Anterior cingulate cortex (tissue), 58 donors: ENCODE measurements at regions not wholly inside any gene's neighbourhood (a gene's known extent, or its start where the extent isn't known, plus 50 kb on each side); places are given as distances from the start of the nearest gene placed in this dataset.

Source experiments
- DNase-seq, 58 donors: peaks; one replicate each; lab custom pipeline; 2025; lab: John Stamatoyannopoulos, UW

DNA sequence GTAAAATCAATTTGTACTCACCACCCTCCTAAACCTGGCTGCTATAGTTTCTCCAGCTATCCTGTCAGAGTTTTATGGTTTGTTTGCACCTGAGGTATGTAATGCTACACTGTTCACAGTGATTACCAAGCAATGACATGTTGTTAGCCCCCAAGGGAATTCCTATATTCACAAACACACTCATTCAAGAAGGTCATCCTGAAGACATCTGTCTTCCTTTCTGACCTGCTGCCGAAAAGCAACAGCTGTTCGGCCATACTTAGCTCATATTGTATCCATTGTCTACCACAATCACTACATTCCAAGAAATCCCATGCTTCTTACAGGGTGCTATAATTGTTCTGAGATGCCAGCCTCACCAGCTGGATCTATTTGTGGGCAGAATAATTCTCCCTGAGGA lies 160.1 kb upstream of the GYPA start:
- no peak for DNase-seq

DNA sequence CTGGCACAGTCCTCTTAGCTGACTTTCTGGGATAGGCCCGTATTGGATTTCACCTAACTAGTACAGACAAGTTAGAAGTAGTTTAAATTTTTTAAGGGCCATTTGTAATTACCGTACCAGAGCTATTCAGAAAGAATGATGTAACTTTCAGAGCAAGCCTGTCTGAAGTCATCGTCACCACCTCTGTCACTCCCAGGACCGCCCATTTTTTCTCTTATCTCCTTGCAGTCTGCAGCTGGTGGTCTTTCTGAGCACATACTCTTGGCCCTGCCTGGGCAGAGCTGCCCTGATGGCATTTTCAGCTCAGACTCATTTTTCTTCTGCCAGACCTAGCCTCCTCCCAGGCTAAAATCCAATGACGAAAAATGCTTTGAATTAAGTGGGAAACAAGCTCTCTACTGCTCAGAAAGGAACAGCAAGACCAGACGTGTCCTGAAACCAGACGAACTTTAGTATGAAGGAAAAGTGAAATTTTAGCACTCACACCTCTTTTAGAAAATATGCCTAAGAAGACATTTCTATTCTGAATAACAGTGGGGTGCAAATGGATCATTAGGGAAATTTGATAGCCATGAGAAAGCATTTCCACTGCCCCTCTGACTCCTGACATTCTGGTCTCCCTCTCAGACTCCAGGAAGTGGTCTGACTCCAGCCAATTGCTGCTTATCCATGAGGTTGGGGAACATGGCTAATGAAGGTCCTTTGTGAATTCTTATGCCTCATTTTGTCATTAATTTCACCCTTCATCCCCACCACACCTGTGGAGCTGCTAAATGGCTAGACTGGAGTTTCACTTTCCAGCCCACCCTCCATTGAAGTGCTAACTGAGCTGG lies 162.4 kb upstream of the GYPA start:
- no peak for DNase-seq

DNA sequence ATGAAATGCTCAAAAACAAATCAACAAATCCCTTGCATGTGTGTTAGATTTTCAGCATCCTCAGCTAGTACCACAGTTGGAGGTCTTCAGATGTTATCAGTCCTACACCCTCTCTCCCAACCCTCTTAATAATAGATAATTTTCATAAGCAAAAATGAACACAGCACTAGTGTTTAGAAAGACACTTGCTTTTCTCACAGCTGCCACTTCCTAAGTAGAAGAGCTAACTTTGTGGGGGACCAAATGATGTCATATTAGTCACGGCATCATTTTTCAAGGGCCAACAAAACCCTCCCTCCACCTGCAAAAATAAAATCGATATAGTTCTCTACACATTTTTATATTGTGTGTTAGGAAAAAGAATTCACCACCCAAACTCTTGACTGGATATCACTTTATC lies 163.5 kb upstream of the GYPA start:
- no peak for DNase-seq

DNA sequence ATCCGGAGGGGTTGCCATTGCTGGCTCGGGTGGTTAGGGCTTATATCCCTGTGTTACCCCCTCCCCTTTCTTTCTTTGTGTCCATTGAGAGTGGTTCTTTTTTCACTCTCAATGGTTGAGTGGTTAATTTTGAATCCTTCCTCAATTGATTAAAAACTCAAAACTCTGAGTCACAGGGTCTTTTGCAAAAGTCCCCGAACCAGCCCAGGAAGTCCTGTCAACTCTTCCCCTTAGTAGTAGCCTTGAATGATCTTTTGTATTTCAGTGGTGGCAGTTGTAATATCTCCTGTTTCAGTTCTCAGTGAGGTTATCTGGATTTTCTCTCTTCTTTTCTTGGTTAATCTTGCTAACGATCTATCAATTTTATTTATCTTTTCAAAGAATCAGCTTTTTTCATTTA lies 170.0 kb upstream of the GYPA start:
- DNase-seq = no peak

DNA sequence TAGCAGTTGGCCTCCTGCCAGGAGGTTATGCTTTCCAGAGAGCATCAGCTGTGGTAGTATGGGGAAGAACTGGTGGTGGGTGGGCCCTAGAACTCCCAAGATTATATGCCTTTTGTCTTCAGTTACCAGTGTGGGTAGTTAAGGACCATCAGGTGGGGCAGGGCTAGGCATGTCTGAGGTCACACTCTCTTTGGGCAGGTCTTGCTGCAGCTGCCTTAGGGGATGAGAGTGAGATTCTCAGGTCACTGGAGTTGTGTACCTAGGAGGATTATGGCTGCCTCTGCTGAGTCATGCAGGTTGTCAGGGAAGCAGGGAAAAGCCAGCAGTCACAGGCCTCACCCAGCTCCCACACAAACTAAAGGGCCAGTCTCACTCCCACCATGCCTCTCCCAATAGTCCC lies 172.9 kb upstream of the GYPA start:
- DNase-seq = no peak

DNA sequence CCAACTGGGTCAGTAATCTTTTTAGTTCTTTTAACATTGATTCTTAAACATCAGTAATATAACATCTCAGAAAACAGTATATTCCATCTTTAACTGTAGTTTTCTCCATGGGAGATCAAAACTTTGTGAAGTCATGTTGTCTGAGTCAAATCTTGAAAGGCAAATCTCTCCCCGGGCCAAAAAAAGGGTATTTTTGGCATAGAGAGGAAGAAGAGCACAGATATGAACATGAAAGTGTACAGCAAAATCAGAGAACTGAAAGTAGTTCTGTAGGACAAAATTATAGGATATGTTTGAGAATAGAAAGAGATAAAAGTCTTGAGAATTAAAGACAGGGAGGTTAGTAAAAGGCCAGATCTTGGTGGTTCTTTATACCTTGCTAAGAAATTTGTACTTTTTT lies 176.4 kb upstream of the GYPA start:
- DNase-seq = no peak

DNA sequence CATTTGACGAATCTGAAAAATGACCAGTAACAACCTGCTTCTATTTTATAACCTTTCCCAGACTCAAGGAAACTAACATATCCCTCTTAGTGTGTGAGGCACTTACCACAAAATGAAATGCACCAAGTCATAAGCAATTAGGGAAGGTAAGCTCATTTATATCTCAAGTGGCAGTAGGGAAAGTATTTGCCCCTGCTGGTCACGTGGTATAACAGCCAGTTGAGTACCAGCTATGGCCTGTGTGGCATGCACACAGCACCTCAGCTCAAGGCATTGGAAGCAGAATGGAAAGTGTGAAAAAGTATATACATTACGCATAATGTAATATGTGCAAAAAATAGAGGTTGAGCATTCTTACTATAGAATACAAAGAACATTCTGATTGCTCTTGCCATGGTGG lies 178.3 kb upstream of the GYPA start:
- no peak for DNase-seq

DNA sequence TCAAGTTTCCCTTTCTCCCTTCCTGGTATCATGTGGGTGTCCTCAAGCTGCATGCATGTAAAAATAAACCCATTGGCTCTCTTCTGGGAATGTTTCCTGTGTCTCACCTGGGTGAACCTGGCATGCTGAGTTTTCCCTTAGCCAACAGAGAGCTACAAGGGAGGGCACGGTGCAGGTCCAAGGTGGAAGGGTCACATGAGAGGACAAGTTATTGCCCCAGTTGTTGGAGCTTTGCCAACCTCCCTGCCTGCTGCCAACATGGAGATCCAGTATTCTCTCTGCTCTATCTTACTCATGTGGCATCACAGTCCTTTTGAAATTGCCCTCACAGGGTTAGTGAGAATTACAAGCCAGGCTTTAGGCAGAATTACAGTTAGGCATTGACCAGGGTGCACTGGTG lies 196.1 kb upstream of the GYPA start:
- no peak for DNase-seq

DNA sequence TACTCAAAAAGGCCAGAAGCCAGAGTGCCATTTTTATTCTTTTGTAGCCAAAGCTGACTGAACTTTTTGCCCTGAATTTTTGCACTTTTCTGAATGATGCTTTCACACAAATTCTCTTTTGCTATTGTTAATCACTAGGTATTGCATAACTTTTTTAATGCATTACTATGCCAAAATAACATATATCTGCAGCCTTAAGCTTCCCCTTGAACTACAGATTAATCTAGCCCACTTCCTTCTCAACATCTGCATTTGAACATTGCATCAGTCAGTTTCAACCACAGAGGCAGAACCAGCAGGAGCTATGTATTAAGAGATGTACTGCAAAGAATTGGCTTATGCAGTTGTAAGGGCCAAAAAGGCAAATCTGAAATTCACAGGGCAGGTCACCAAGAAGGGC lies 197.6 kb upstream of the GYPA start:
- no peak for DNase-seq

DNA sequence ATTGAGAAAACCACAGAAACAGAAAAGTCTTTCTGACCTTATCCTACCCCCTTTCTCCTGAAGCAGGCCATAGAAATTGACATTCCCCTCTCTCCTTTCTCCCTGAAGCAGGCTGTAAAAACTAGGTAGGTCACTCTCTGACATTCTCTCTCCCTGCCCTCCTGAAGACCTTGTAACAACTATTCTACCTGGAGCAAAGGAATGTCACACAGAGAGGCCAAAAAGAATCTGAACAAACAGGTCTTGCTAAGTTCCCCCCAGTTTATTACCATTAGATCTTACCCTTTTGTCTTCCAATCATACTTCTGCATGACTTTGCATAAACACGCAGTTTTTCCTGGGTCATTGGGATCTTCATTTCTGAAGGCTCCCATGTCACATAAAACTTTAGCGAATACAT lies 198.3 kb upstream of the GYPA start:
- DNase-seq = no peak

DNA sequence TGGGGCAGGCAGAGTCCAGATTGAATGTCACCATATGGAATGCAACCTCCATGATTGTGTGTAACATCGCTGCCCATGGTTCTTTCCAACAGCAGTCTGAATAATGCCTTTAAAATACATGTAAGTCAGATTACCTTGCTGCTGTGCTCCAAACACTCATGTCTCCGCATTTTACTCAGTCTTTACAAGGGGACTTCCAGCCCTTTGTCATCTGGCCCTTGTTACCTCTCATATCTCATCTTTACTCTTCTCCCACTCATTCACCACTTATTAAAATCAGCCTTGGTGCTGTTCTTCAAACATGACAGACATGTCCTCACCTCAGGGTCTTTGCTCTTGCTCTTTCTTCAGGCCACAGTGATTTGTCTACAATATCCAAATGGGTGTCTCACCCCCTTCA lies 200.4 kb upstream of the GYPA start:
- DNase-seq = no peak

DNA sequence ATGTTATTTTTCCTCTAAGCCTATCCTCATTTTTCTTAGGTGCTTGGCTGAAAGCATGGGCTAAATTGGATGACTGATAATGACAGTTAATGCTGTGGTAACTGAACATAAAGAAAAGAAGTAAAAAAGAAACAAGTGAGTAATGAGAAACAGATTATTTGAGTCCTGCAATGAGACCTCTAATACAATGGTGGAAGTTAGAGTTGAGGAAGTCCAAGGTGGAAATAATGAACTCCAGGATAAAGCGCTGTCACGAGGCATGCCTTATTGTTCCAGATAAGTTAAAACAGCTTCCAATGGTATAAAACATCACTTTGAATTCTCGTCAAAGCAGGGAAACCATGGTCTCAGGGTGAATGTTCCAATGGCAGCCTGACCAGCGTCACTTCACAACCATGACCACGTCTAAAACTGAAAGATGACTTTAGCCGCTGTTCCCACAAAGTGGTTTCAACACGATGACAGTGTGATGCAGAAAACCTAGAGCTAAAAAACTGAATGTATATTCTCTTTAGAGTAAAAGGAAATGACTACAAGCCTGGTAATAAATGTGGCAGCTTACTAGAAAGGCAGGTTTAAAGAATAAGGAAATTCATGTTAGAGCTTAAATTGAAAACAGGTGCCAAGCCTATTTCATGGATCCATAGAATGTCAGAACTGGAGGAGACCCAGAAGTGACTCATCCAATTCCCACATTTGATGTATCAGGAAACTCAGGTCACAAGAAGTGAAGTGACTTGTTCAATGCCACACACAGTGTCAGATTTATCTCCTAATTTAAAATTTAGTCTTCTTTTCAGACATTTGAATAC lies 202.6 kb upstream of the GYPA start:
- no peak for DNase-seq

DNA sequence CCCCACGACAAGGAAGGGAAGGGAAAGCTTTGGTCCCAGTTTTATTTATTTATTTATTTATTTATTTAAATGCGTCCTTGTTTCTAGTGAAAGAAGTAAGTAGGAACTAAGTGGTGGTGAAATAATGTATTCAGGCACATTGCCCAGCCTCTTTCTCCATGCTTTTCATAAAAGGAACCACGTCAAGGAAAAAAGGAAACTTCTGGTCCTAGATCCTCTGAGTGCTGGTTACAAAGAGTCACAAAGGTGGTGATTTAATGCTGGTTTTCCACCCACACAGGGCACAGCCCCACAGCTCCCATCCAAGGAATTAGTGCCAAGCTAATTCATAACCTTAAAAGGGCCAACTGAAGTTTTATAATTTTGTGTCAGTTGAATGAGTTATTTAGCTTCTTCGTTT lies 206.6 kb upstream of the GYPA start:
- DNase-seq = peak in 11 of 58 donors; percentile 1 to 69 (median 8)

DNA sequence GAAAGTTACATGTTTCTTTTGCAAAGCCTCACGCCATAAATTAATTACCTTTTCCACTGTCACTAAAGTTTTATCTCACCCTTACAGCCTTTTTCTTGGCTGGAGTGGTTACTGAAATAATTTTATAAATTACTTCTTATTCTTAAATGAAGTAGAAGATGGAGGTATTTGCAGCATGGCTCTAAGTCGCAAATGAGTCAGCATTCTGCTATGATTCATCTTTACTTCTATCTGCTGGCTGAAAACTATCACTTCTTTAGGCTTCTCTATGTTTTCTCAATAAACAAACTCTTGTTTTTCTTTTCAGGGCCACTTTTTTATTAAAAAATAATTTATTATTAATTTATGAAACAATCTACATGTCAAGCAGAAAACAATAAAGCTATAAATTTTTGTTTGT lies 210.2 kb upstream of the GYPA start:
- no peak for DNase-seq

DNA sequence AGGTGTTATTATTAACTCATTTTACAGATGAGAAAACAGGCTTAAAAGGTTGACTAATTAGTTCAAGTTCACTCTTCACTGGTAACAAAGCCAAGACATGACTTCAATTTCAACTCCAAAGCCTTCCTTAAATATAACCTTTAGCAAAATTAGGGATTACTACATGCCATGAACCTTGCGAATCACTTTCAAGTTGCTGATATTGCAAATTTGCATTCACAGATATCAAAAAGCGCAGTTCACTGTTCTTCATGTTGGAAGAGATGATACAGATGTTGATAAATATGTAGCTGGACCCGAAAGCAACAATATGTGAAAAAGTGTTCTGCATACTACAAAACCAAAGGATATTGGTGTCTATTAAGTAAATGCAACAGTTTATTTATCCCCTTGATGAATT lies 210.8 kb upstream of the GYPA start:
- no peak for DNase-seq

DNA sequence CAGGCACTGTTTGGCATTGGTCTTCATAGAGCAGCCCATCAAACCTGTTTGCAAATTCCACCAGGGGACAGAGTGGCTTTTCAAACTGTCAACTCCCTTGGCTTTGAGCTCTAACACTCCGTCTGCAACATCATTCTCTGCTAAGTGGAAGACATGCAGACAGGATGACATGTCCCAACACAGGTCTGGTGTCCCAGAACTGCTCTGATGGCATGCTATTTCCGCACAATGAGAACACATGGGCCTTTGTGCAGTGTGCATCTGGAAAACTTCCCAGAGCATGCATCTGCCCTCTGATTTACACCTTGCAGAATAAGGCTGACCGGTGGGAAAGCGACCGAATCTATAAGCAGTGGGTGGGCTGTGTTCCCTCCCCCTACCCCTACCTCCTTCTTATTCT lies 212.8 kb upstream of the GYPA start:
- peak in 4 of 58 donors; percentile 1 to 15 (median 7) for DNase-seq

DNA sequence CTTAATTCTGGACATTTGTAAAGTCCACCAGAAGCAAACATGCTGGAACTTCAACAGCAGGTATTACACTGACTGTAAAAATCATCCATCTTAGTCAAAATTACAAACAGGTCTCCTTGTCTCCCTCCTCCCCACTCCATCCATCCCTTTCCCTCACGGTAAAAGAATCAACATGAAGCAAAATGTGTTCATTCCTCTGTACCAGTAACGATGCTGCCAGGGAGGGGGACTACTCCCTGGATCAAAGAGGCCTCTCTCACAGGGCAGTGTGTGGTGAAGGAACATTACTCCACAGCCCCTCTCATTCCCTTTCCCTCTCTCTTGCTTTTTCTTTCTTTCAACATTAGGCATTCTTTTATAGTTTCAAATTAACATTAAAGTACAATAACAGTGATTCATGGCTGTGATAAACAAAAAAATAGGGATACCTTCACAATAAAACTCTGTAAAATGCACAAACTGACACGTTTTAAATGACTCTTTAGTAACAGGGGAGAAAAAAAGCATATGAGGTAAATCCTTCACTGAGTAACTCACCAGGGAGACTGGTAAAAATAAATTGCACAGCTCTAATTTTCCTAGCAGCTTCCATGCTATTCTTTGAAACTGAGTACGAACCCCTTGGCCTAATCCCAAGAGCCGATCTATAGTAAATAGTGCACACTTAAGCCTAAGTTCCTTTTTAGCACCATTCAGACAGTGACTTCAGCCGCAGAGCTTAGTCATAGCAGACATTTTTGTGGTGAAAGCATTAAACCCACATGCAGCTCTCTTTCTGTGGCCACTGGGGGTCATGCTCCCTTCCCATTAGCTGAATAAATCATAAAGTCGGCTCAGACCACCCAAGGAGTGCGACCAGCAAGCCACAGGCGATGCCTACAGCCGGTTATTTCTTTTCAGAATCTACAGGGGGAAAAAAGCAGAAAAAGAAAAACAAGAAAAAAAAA lies 215.6 kb upstream of the GYPA start:
- peak in 8 of 58 donors; percentile 2 to 31 (median 5) for DNase-seq

DNA sequence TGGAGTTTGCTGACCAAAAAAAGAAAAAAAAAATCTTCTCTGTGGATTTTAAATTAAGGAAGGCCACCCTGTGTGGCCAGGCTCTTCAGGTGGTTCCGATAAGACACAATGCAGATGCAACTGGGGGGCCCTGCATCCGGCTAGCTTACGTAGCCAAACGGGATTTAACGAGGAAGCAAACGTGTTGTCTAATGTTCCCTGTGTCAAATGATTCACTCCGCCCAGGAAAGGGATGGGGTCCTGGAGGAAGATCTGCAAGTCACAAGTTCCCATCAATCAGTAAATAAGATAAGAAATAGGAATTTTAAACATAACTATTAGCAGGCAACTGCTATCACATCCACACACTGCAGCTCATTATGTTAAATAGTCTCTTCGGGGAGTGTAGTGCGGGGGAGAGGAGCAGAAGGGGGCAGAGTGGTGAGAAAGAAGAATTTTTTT lies 216.4 kb upstream of the GYPA start:
- DNase-seq = no peak

DNA sequence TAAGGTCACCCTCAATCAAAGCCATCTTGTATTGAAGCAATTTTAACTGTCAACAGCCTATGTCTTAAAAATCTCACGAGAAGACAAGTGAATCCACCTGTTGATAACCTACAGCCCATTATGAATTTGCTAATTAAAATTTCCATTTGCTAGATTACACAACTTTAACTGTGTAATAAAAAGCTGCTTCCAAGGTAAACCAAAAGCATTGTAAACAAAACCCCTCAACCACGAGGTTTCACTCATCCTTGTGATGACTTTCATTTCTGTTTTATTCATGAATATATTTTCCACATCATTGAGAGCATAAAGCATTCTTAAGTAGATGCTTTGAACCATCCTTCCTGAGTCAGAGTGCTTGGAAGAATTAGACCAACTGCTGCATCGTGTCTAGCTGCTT lies 217.5 kb upstream of the GYPA start:
- DNase-seq = no peak

DNA sequence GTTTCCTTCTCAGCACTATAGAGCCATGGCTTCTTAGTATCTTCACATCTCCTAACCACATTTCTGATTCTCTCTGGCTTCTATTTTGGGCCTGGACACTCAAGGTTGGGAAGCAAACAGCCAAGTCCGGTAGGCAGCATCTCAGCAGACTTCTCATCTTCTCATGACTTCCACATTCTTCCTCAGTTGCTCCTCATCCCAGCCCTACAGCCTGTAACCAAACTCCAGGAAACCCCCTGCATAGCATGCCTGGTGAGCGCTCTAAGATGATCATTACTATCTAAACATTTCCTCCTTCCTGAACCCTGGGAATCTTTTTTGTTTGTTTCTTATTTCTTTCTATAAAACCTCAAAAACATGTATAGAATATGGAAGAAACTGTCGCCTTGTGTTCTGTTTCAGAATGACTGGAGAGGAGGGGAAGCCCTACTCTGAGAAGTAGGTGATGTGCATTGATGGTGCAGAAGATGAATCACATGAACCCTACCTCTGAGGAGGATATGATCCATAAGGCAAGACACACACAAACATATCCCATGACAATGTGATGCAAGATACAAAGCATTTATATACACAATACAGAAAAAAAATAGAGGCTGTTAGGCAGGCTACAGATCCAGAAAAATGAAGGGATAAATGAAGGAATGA lies 219.8 kb upstream of the GYPA start:
- no peak for DNase-seq
